ENCODE measurements at regions not wholly inside any gene's neighbourhood (a gene's known extent, or its start where the extent isn't known, plus 50 kb on each side); places are given as distances from the start of the nearest gene placed in this dataset.

DNA sequence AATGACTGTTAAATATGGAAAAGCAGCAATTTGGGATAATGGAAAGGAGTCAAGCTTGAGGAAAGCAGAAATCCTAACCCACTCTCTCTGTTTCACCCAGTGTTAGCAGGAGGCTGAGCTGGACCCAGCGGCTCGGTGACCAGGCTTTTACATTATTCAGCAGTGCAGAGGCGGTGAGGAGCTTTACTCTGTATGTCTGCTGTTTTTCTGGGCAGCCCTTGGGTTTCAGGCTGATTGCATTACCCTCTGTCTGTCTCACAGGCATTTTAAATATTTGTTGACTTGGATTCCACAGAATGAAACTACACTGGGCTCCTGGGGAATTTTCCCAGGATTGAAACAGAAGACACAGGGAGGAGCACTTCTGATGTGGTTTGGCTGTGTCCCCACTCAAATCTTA lies 368.0 kb downstream of the GALR1 start:
- no peak for TF ChIP-seq POLR2AphosphoS5 (IDR thresholded peaks at IDR 0.05; ENCODE audit: low read depth, low read length)
- no peak for TF ChIP-seq TAF1 (IDR thresholded peaks at IDR 0.05; ENCODE audit: borderline replicate concordance, insufficient read depth, low read length)
- TF ChIP-seq SIN3A (IDR thresholded peaks at IDR 0.05; ENCODE audit: borderline replicate concordance, insufficient read depth, low read length): no peak
- no peak for TF ChIP-seq REST (IDR thresholded peaks at IDR 0.05; ENCODE audit: insufficient read depth in 1 of 2, low read depth in 2 of 2, low read length in 2 of 2)
- TF ChIP-seq FOXP2 (optimal IDR thresholded peaks at IDR 0.05; ENCODE audit: borderline replicate concordance, extremely low read depth, extremely low read length, insufficient read depth): no peak
